ENCODE measurements at regions not wholly inside any gene's neighbourhood (a gene's known extent, or its start where the extent isn't known, plus 50 kb on each side); places are given as distances from the start of the nearest gene placed in this dataset.

GRCh38 chr2:161031511-161031910, 128.7 kb upstream of the TANK start:
- no peak for DNase-seq (ENCODE audit: low spot score in 2 of 2)
- WGBS: 98% methylated on average over 3 of the region's 3 CpGs
- H3K36me3 ChIP-seq: no peaks in the 10 kb centered on the region
- H3K27me3 ChIP-seq: no peaks in the 10 kb centered on the region
- H3K4me1 ChIP-seq: peaks cover 12% of the 10 kb centered on the region
- no peaks in the 10 kb centered on the region for H3K9me3 ChIP-seq
- H3K4me3 ChIP-seq: no peak overlapping the region
- H3K27ac ChIP-seq: no peak overlapping the region
- TF ChIP-seq POLR2AphosphoS5 (IDR thresholded peaks at IDR 0.05) (no peak), POLR2A (IDR thresholded peaks at IDR 0.05) (no peak), CTCF (IDR thresholded peaks at IDR 0.05) (no peak), EP300 (IDR thresholded peaks at IDR 0.05) (no peak)

GRCh38 chr2:161032635-161033034, 127.6 kb upstream of the TANK start:
- Histone ChIP-seq H3K36me3 (no peaks in the 10 kb centered on the region), H3K9me3 (no peaks in the 10 kb centered on the region), H3K27me3 (no peaks in the 10 kb centered on the region), H3K27ac (no peak overlapping the region), H3K4me1 (peaks cover 12% of the 10 kb centered on the region), H3K4me3 (no peak overlapping the region)
- DNase-seq (ENCODE audit: low spot score in 2 of 2): no peak
- 96% methylated on average over 7 of the region's 7 CpGs for WGBS
- no peak for TF ChIP-seq POLR2A (IDR thresholded peaks at IDR 0.05)
- no peak for TF ChIP-seq CTCF (IDR thresholded peaks at IDR 0.05)
- no peak for TF ChIP-seq EP300 (IDR thresholded peaks at IDR 0.05)
- no peak for TF ChIP-seq POLR2AphosphoS5 (IDR thresholded peaks at IDR 0.05)

GRCh38 chr2:161033059-161033660, 127.1 kb upstream of the TANK start:
- no peak for DNase-seq (ENCODE audit: low spot score in 2 of 2)
- no peak for TF ChIP-seq POLR2AphosphoS5 (IDR thresholded peaks at IDR 0.05)
- TF ChIP-seq EP300 (IDR thresholded peaks at IDR 0.05): no peak
- no peak for TF ChIP-seq CTCF (IDR thresholded peaks at IDR 0.05)
- no peak for TF ChIP-seq POLR2A (IDR thresholded peaks at IDR 0.05)
- 67% methylated on average over 2 of the region's 2 CpGs for WGBS
- Histone ChIP-seq H3K9me3 (no peaks in the 10 kb centered on the region), H3K27ac (no peak overlapping the region), H3K4me1 (peaks cover 12% of the 10 kb centered on the region), H3K27me3 (no peaks in the 10 kb centered on the region), H3K36me3 (no peaks in the 10 kb centered on the region), H3K4me3 (no peak overlapping the region)

- TF ChIP-seq CTCF (IDR thresholded peaks at IDR 0.05) (no peak), EP300 (IDR thresholded peaks at IDR 0.05) (no peak), POLR2AphosphoS5 (IDR thresholded peaks at IDR 0.05) (no peak), POLR2A (IDR thresholded peaks at IDR 0.05) (no peak)
- Histone ChIP-seq H3K27ac (no peak overlapping the region), H3K27me3 (no peaks in the 10 kb centered on the region), H3K4me3 (no peak overlapping the region), H3K9me3 (no peaks in the 10 kb centered on the region), H3K36me3 (no peaks in the 10 kb centered on the region), H3K4me1 (no peaks in the 10 kb centered on the region)
- WGBS: 68% methylated on average over 1 of the region's 1 CpG
- DNase-seq (ENCODE audit: low spot score in 2 of 2): no peak
Observed at GRCh38 chr2:161036926-161037325, 123.3 kb upstream of the TANK start.

GRCh38 chr2:161039071-161039470, 121.2 kb upstream of the TANK start:
- 78% methylated on average over 5 of the region's 5 CpGs for WGBS
- no peaks in the 10 kb centered on the region for H3K36me3 ChIP-seq
- no peaks in the 10 kb centered on the region for H3K27me3 ChIP-seq
- H3K4me3 ChIP-seq: no peak overlapping the region
- H3K4me1 ChIP-seq: peaks cover 4% of the 10 kb centered on the region
- DNase-seq (ENCODE audit: low spot score in 2 of 2): no peak
- TF ChIP-seq EP300 (IDR thresholded peaks at IDR 0.05) (no peak), CTCF (IDR thresholded peaks at IDR 0.05) (no peak), POLR2A (IDR thresholded peaks at IDR 0.05) (no peak), POLR2AphosphoS5 (IDR thresholded peaks at IDR 0.05) (no peak)
- no peaks in the 10 kb centered on the region for H3K9me3 ChIP-seq
- H3K27ac ChIP-seq: no peak overlapping the region
